ENCODE measurements at regions not wholly inside any gene's neighbourhood (a gene's known extent, or its start where the extent isn't known, plus 50 kb on each side); places are given as distances from the start of the nearest gene placed in this dataset.

DNA sequence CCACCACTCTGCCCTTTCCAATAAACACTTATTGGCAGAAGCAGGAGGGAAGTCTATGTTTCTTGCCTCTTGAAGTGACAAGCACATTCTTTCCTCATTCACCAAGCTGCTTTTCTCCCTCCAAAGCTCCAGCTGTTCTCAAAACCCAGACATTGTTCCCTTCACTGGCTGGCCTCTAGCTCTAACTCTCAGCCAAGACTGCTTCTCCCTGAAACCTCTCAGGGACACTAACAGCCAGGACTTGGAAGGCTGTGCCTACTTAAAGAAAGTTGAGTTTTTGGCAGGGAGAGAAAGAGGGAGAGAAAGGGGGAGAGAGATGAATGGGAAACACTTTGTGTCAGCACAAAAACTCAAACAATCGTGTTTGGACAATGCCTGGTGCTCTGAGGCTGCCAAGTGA is 99.5 kb downstream of the COX18 start:
- ChIA-PET POLR2A (no interaction called here), CTCF (no interaction called here)
- Histone ChIP-seq H3K9me3 (ENCODE audit: control extremely low read depth in 1 of 3, control insufficient read depth in 2 of 3, insufficient read depth in 1 of 3, low read length in 2 of 3) (no peaks in the 10 kb centered on the region), H3K4me1 (ENCODE audit: control insufficient read depth in 2 of 2, insufficient read depth in 2 of 2, low read length in 2 of 2) (no peaks in the 10 kb centered on the region), H4K20me1 (ENCODE audit: control insufficient read depth, insufficient read depth, low read length, poor library complexity, severe bottlenecking) (no peaks in the 10 kb centered on the region), H3K4me3 (ENCODE audit: control extremely low read depth in 1 of 5, extremely low read depth in 1 of 5, insufficient read depth in 1 of 5, low read depth in 2 of 5, low read length in 4 of 5) (no peak overlapping the region), H3K4me2 (replicated peaks; ENCODE audit: low read depth, low read length, poor library complexity, severe bottlenecking) (no peak overlapping the region), H3K36me3 (replicated peaks in 1 of 2; ENCODE audit: control extremely low read depth in 1 of 2, control insufficient read depth in 1 of 2, extremely low read depth in 1 of 2, insufficient read depth in 2 of 2, low read length in 1 of 2) (no peaks in the 10 kb centered on the region), H3K27me3 (replicated peaks in 1 of 4; ENCODE audit: control extremely low read depth in 1 of 4, control insufficient read depth in 3 of 4, insufficient read depth in 4 of 4, low read length in 3 of 4) (peaks cover 0 to 3% (median 0%) of the 10 kb centered on the region in 4 experiments), H3K9ac (ENCODE audit: low read length) (no peak overlapping the region), H3K79me2 (ENCODE audit: control insufficient read depth, insufficient read depth, low read length) (no peaks in the 10 kb centered on the region), H3K27ac (ENCODE audit: low read length in 2 of 2) (no peak overlapping the region), H2AFZ (ENCODE audit: insufficient read depth, low read depth, low read length, poor library complexity, severe bottlenecking) (no peak overlapping the region)
- intact Hi-C loops (cut with micrococcal nuclease), result no loop called here
- WGBS (ENCODE audit: insufficient coverage), result 89% methylated on average over 1 of the region's 1 CpG
- Mint-ChIP-seq H3K27me3 (peaks cover 6% of the 10 kb centered on the region), H3K4me3 (no peak overlapping the region), H3K4me1 (no peaks in the 10 kb centered on the region), H3K27ac (no peak overlapping the region), H3K9me3 (ENCODE audit: insufficient read depth) (no peaks in the 10 kb centered on the region)
- DNase-seq (no peak), ATAC-seq (ENCODE audit: low read depth) (no peak)
- TF ChIP-seq, protein P1, sequence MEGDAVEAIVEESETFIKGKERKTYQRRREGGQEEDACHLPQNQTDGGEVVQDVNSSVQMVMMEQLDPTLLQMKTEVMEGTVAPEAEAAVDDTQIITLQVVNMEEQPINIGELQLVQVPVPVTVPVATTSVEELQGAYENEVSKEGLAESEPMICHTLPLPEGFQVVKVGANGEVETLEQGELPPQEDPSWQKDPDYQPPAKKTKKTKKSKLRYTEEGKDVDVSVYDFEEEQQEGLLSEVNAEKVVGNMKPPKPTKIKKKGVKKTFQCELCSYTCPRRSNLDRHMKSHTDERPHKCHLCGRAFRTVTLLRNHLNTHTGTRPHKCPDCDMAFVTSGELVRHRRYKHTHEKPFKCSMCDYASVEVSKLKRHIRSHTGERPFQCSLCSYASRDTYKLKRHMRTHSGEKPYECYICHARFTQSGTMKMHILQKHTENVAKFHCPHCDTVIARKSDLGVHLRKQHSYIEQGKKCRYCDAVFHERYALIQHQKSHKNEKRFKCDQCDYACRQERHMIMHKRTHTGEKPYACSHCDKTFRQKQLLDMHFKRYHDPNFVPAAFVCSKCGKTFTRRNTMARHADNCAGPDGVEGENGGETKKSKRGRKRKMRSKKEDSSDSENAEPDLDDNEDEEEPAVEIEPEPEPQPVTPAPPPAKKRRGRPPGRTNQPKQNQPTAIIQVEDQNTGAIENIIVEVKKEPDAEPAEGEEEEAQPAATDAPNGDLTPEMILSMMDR (IDR thresholded peaks at IDR 0.05), result no peak
- no peak for TF ChIP-seq EZH2 (IDR thresholded peaks at IDR 0.05; ENCODE audit: borderline replicate concordance, insufficient read depth, low read depth, low read length, poor library complexity, severe bottlenecking)

DNA sequence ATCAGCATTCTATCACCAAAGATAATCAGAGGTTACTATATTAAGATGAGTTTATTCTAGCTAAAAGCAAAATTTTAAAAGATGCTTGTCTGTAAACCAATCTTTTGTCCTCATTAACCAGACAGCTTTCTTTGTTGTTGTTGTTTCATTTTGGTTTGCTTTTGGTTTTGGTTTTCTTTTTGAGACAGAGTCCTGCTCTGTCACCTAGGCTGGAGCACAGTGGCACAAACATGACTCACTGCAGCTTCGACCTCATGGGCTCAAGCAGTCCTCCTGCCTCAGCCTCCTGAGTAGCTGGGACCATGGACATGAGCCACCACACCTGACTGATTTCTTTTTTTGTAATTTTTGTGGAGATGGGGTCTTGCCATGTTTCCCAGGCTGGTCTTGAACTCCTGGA is 102.9 kb downstream of the COX18 start:
- no peaks in the 10 kb centered on the region for H3K27me3 Mint-ChIP-seq
- ATAC-seq (ENCODE audit: low read depth) (no peak), DNase-seq (no peak)
- TF ChIP-seq, protein P1 (IDR thresholded peaks at IDR 0.05), result no peak
- no peak for TF ChIP-seq EZH2 (IDR thresholded peaks at IDR 0.05; ENCODE audit: borderline replicate concordance, insufficient read depth, low read depth, low read length, poor library complexity, severe bottlenecking)
- H3K27me3 ChIP-seq (replicated peaks in 1 of 4; ENCODE audit: control extremely low read depth in 1 of 4, control insufficient read depth in 3 of 4, insufficient read depth in 4 of 4, low read length in 3 of 4), result no peaks in the 10 kb centered on the region
- H3K9ac ChIP-seq (ENCODE audit: low read length), result no peak overlapping the region
- POLR2A ChIA-PET, result no interaction called here
- intact Hi-C loops (cut with micrococcal nuclease), result no loop called here
- no peak overlapping the region for H3K27ac ChIP-seq (ENCODE audit: low read length in 2 of 2)
- H3K9me3 Mint-ChIP-seq (ENCODE audit: insufficient read depth), result peaks cover 12% of the 10 kb centered on the region
- no peaks in the 10 kb centered on the region for H3K79me2 ChIP-seq (ENCODE audit: control insufficient read depth, insufficient read depth, low read length)
- no peaks in the 10 kb centered on the region for H3K4me1 ChIP-seq (ENCODE audit: control insufficient read depth in 2 of 2, insufficient read depth in 2 of 2, low read length in 2 of 2)
- H3K36me3 ChIP-seq (replicated peaks in 1 of 2; ENCODE audit: control extremely low read depth in 1 of 2, control insufficient read depth in 1 of 2, extremely low read depth in 1 of 2, insufficient read depth in 2 of 2, low read length in 1 of 2), result no peaks in the 10 kb centered on the region
- no peaks in the 10 kb centered on the region for H4K20me1 ChIP-seq (ENCODE audit: control insufficient read depth, insufficient read depth, low read length, poor library complexity, severe bottlenecking)
- H3K4me3 ChIP-seq (ENCODE audit: control extremely low read depth in 1 of 5, extremely low read depth in 1 of 5, insufficient read depth in 1 of 5, low read depth in 2 of 5, low read length in 4 of 5), result no peak overlapping the region
- H2AFZ ChIP-seq (ENCODE audit: insufficient read depth, low read depth, low read length, poor library complexity, severe bottlenecking), result no peak overlapping the region
- no peaks in the 10 kb centered on the region for H3K4me1 Mint-ChIP-seq
- no peaks in the 10 kb centered on the region for H3K9me3 ChIP-seq (ENCODE audit: control extremely low read depth in 1 of 3, control insufficient read depth in 2 of 3, insufficient read depth in 1 of 3, low read length in 2 of 3)
- WGBS (ENCODE audit: insufficient coverage), result 50% methylated on average over 1 of the region's 1 CpG
- H3K4me3 Mint-ChIP-seq, result no peak overlapping the region
- CTCF ChIA-PET, result no interaction called here
- no peak overlapping the region for H3K4me2 ChIP-seq (replicated peaks; ENCODE audit: low read depth, low read length, poor library complexity, severe bottlenecking)
- H3K27ac Mint-ChIP-seq, result no peak overlapping the region
